HG02678 (cell line): ENCODE measurements at regions not wholly inside any gene's neighbourhood (a gene's known extent, or its start where the extent isn't known, plus 50 kb on each side); places are given as distances from the start of the nearest gene placed in this dataset.

Experiments
- ATAC-seq: cut with Tn5 transposase; IDR thresholded peaks from one replicate; pipeline ENCODE4 v1.9.1; 2021; ENCODE audit warnings: mild to moderate bottlenecking, moderate library complexity; ENCODE audit not compliant: unreplicated experiment

DNA sequence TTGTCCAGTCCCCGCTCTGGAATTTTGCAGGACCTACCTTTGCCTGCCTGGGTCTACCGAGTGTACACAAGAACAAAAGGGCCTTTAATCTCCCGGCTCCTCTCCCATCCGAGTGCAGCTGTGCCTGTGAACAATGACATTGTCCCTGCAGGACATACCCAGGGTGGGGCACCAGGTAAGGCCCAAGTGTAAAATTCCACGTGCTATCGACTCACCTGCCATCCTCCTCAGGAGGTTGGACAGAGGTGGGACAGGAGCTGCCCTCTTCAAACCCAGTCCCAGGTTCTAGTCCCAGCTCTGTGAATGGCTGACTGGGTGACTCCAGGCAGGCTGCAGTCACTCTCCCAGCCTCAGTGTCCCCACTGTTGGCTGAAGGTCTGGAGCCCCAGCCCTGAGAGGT, 159.6 kb upstream of the ALDH1B1 start:
- no peak for ATAC-seq

DNA sequence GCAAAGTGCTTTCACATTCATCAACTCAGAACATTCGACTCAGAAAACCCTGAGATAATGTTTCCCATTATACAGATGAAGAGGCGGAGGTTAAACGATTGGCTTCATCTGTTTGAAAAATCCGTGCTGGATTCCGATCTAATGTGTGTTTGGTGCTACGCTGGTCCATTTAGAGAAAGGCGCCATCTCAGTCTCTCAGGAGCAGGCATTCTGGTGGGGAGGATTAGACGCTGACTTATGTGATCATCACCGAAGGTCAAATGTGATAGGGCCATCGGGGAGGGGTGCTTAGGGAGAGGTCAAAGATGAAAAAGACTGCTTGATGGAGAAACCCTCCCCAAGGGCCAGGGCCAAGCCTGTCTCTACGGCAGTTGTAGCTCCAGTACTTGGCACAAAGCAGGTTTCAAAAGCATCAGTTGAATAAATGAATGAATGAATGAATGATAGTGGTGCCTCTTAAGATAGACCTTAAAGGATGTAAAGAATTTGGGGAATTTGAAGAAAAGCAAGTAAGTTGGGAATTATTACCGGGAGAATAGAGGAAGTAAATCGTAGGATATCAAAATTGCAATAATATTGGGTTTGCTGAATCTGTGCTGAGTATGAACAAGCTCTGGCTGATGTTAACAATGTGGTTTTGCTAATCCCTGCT, 160.6 kb upstream of the SHB start:
- ATAC-seq: no peak

DNA sequence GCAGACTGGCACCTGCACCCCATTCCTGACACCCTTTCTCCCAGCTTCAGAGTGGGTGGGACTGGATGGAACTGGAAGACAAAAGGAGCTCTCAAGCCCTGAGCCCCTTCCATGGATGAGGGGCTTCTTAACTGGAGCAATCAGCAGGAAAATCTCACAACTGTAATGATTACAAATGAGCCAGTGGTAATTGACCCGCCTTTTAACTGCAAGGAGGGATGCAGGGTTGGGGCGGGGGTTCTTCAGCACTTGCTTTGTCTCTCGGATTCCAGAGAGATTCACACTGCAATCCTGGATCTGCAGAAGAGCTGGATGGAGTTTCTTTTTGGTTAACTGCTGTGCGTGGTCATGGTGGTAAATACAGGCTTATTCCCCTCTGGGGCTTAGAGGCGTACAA, 160.1 kb upstream of the SHB start:
- no peak for ATAC-seq

DNA sequence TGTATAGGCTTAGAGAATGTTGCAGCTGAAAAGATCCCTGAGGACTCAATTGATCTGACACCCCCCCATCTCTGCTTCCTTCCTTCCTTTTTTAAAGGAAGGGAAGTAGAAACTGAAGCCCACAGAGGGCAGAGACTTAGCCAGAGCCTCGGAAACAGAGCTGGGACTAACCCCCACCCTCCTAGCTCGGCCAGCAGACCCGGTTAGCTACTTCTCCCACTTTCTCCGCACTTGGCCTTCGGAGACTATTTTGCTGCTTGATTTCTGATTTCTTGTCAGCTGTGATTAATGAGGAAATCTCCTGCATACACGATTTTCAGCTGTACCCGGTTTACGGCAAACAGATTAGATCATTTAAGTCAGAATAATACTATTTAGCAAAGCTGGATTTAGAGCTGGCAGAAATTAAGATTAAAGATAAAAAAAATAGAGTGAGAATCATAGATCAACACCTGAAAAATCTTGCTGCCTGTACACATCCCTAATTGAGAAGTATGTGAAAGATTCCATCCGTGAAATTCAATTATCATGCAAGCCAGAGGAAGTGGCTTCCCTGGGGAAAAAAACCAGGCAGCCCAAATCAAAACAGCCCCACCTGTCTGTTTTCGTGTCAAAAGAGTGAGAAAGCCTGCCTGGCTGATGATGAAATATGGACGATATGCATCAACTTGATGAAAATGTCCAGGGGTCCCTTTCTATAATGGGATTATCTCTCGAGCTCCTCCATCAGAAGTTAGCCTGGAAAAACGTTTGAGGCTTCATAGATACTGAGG, 159.5 kb upstream of the SHB start:
- no peak for ATAC-seq

DNA sequence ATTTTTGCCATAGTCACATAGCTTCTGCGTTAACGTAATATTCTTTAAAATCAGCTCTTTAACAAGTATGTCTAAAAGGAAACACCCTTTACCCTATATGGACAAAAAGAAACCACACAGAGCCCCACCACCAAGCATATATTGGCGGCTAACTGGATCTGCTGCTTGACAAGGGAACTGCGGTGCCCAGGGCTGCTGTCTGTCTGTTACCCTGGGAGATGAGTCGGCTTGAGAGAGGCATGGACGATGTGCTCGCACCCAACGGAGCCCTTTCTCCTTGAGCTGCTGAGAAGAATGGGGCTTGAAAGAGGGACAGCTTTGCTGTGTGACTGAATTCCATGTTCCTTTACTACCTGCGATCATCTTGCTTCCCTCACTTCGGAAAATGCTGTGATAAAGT, 158.6 kb upstream of the SHB start:
- ATAC-seq: no peak

DNA sequence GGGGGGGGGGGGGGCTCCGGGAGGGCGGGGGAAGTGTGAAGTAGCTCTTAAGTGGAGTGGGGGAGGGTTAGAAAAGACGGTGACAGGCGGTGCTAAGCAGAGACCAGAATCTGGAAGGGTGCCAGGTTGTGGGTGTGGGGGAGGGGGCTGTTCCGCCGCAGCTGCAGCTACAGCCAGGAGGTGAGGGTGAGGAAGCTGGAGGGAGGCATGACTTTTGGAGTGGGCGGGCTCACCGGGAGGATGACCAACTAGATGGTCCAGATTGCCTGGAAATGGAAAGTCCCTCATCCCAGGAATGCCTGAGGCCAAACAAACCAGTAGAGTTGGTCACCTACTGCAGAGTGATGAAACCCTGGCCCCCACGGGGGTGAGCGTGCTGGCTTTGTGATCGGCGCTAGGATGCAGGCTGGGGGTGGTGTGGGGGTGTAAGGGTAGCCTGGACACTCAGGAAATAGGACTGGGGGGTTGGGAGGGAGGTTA, 158.1 kb upstream of the SHB start:
- ATAC-seq: peak; percentile 68

DNA sequence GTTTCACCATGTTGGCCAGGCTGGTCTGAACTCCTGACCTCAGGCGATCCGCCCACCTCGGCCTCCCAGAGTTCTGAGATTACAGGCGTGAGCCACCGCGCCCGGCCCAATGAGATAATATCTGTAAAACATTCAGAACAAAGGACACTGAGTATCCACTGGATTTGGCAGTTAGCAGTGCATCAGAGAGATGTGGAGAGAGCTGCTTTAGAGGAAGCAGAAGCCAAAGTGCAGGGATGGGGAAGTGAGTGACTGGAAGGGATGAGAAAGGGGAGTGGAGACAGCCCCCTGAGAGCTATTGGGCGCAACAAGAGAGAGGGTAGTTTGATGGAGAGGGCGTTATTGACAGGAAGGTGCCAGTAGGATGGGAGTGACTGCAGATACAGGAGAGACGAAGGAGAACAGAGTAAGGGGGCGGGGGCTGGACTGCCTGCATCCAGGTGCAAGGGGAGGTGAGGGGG, 157.5 kb upstream of the SHB start:
- ATAC-seq: no peak

DNA sequence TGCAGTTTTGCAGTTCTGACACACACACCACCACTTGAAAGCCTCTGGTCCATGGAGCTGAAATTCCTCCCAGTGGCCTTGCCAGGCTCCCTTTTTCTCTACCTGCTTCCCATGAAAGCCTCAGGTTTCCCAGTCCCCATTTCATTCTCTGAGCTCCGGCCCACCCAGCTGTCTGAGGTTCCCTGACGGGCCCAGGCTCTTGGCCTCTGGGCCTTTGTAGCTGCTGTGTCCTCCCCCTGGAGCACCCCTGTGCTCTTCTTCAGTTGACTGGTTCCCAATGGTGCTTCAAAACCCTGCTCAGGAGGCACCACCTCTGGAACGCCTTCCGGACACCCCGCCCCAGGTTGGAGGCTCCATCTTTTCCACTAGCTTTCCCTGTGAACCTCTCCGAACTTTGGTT, 155.9 kb upstream of the SHB start:
- no peak for ATAC-seq

DNA sequence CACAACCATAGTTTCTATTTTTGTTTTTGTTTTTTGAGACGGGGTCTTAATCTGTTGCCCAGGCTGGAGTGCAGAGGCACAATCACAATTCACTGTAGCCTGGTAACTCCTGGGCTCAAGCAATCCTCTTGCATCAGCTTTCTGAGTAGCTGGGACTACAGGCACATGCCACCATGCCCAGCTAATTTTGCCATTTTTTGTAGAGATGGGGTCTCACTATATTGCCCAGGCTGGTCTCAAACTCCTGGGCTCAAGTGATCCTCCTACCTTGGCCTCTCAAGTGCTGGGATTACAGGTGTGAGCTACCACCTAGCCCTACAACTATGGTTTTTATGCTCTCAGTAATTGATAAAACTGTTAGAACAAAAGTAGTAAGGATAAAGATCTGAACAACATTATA, 147.5 kb upstream of the SHB start:
- ATAC-seq: no peak

DNA sequence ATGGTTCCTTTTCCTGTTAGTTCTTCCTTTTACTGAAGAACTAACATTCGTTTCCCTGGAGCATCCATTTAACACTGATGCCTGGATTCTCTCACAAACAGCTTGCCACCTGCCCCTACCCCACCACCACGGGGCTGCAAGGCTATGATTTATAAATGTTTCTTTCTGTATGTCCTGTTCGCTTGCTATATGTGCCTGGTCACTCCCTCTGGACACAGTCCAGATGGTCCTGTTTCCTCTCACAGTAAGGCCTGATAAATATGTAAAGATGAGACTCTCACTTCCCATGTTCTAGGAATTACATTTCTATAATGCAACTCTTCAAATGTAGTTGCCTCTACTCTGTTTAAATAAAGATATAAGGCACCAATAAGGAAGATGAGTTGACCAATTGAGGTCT, 146.4 kb upstream of the SHB start:
- no peak for ATAC-seq

DNA sequence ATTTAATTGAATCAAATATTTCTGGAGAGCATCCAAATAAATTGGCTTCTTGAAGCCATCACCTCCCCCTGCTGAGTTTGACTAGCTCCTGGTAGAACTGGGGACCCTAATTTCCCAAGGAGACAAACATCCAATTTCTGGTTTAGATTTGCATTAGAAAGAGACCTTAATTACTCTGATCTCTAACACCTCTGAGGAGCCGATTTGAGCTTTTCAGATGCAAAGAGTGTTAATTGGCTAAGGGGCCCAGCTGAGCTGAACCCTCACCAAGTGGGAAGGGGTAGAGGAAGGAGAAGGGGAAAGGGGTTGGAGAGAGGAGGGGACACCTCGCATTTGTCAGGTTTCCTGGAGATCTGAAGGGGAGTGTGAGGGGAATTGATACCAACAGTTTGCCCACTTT, 145.4 kb upstream of the SHB start:
- no peak for ATAC-seq

DNA sequence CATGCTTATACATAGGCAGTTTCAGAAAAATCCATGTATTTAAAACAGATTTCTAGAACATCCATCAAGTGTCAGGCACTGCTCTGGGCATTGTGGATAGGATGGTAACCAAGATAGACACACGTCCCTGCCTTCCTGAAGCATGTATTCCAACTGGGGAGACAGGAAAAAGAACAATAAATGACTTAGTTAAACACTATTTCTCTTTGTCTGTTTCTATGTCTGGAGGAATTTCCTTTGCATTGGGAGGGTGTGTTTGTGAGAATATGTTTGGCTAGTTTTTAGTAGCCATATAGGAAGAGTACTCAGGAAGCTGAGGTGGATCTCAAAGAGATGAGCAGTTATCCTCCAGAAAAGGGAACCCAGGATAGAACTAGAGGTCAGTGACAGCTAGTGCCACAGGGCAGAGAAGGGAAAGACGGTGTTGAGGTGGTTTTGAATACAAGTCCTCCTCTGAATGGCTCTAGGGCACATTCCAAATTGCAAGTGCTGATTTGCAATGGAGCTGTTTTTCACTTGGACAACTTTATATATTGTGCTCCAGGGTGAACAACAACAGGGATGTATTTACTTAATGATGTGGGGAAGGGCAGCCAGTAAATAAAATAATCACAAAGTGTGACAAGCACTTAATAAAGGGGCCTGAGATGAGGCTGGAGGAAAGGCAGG, 144.7 kb upstream of the SHB start:
- ATAC-seq: no peak

DNA sequence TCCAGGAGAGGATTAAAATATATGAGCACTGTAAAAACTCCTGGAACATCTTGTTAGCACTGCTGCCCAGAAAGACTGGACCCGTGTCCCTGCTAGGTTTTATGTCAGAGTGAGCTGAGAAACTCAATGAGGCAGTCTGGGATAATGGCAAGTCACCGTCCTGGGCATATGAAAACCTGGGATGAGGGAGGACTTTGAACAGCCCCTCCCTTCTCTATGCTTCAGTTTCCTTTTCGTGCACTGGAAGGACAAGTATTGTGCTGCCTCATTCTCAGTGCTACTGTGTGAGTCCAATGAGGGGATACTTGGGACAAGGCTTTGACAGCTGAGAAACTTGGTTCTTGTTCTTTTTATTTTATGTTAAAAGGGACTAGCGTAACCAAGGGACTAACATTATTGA, 143.0 kb upstream of the SHB start:
- ATAC-seq: no peak

DNA sequence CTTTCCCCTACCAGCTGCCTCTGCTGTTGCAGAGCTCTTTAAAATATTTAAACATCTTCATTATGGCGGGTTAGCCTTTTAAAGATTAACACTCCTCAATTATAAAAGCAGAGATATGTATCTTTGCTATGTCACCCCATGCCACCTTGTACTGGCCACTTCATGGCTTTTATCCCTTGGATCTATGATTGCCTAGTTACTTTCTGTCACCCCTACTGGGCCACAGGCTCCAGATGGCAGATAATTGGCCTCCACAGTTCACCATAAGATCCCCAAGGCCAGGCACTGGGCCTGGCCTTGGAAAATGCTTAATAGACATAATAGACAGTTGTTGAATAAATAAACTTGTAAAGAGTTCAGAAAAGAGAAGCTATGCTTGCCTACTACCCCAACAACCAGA, 142.0 kb upstream of the SHB start:
- no peak for ATAC-seq

DNA sequence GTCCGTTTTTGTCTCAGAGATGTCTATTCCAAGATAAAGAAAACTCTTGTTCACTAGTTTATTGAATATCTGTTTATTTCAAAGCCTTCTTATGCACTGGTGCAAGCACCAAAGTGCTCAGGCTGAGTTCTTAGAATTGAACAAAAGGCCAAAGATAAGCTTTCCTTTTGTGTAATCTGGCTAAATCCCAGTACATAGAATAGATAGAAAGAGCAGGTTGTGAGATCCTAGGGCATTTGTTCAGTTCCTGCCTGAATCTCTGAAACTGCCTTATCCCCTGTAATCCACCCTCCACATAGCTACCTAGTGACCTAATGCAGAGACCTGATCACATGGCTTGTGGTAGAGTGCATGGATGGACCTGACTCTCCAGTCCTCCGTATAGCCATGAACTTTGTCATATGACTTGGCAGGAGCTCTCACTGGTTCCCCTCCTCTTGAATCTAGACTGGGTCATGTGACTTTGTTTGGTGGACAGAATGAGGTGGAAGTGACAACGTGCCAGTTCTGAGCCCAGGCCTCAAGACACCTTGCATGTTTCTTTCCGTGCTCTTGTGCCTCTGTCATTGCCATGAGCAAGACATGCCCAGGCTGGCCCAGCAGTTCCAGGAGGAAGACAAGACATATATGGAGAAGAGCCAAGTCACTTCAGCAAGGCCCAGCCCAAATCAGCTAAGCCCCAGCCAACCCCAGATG, 139.3 kb upstream of the SHB start:
- ATAC-seq: no peak

DNA sequence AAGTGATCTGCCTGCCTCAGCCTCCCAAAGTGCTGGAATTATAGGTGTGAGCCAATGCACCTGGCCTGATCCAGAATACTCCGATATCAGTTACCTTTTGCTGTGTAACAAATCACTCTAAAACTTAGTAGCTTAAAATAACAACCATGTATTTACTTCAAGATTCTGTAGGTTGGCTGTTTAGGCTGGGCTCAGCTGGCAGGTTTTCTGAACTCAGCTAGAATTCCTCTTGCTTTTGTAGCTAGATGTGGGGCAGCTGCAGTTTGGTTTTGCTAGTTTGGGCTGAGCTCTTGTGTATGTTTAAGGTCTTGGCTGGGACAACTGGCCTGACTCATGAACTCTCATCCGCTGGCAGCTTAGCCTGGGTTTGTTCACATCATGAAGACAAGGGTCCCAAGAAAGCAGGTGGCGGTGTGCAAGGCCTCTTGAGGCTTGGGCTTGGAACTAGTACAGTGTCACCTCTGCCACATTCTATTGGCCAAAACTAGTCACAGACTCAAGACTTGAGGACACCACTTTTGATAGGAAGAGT, 138.3 kb upstream of the SHB start:
- ATAC-seq: no peak

DNA sequence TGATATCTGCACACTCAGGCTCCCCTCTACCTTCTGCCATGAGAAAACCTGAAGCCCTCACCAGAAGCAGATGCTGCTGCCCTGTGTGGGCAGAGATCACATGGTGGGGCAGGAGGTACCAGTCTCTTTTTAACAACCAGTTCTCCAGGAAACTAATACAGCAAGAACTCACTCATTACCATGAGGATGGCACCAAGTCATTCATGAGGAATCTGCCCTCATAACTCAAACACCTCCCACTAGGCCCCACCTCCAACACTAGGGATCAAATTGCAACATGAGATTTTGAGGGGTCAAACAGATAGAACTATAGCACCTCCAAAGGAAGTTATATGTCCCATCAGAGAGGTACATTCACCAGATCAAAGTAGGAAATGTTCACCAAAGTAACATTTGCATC, 136.3 kb upstream of the SHB start:
- ATAC-seq: no peak

DNA sequence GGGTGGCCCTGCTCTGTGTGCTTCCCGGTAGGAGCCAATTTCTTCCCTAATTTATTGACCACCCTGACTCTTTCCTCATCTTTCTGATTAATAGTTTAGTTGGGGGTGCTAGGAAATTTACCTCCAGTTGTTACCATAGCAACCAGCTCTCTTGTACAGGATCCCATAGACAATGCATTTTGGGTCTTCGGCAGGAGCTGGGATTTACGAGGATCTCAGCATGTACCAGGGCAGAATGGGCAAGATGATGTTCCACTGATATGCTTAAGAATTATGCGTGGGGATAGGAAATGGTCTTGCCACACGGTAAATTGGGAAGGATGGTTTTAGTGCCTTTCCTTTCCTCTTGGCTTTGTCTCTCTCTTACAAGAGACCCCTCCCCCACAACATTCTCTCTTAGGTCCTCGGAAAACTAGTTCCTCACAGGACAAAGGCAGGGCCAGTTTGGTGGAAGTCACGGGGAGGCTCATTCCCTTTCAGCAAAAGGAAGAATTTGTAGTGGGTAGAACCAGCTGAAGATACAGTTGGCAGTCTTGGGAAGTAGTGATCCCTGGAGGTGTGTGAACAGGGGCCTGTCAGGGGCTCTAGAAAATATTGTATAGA, 133.4 kb upstream of the SHB start:
- no peak for ATAC-seq

DNA sequence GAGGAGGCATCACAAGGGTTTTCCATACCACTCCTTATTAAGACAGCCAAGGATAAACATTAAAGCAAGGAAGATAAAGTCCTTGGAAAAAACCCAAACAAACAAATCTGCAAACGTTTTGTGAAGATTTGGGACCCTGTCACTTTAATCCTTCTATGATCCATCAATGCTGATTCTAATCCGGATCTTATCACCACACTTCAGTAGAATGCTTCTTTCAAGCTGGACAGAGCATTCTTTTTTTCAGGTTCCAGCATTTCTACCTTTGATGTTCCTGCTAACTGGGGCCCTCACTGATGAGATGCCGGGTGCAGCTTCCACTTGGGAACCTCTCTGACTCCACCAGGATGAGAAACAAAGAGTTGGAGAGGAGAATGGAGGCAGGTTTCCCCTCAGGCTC, 132.8 kb upstream of the SHB start:
- no peak for ATAC-seq

DNA sequence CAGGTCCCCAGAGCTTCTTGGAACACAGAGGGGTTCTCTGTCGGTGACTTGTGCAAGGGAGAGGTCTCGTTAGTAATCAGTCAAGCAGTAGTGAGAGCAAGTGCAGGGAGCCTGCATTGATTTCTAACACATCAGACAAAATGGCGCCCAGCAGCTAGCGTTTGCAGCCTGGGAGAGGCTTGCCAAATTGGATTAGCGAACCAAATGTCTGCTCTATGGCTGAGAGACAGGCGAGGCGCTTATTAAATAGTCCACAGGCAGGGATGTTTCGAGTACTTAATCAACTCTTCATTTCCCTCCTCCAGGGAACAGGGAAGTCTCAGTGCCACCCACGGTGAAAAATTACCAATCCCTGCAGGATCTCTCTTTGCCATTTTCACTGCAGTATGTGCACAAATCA, 131.4 kb upstream of the SHB start:
- no peak for ATAC-seq

DNA sequence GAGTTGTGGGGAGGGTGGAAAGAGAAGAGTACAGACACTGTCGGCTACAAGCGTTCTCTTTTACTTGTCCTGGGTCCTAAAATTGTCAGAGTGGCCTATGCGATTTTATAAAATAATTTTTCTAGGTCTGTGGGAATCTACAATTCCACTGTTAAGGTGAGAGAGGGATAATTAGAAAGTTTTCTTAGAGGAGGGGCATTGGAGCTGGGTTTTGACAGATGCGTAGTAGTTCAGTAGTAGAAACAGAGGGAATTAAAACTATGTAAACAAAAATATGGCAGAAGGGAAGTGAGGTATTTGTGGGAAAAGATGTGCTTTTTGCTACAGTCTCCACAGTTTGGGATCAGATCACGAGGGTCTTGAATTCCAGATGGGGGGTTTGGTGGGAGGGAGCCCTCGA, 129.1 kb upstream of the SHB start:
- ATAC-seq: no peak
